Pancreas (tissue), 10 donors: ENCODE measurements at regions not wholly inside any gene's neighbourhood (a gene's known extent, or its start where the extent isn't known, plus 50 kb on each side); places are given as distances from the start of the nearest gene placed in this dataset.

ENCODE experiments used
- ATAC-seq, 4 donors: fragments of 200-7000 bp; cut with Tn5 transposase; one replicate each; pipeline versions ENCODE4 v1.8.0 to v1.9.1; 2020; ENCODE audit warnings: mild to moderate bottlenecking in 4 of 4, moderate library complexity in 4 of 4
- DNase-seq, 6 donors: peaks; one replicate each; pipeline ENCODE4 v3.0.0-alpha.2; 2020
- FAIRE-seq: peaks from 2 replicates; lab custom pipeline; 2012; peaks lifted over from hg19 to GRCh38; lab: Jason Lieb, UNC
- H3K27ac ChIP-seq, 4 donors: fragments of 200-600 bp; sonication (generic); 1 replicate in 3 of 4; 2 replicates in 1 of 4; pipeline versions ENCODE4 v1.5.0 to v1.8.0; 2020
- H3K27me3 ChIP-seq, 4 donors: fragments of 200-600 bp; one replicate each; pipeline ENCODE4 v1.8.0; 2021
- H3K36me3 ChIP-seq, 3 donors: fragments of 200-600 bp; sonication (generic) in 1 of 3; one replicate each; pipeline versions ENCODE4 v1.5.0 to v1.8.0; 2020 to 2021
- H3K4me1 ChIP-seq, 3 donors: fragments of 200-600 bp; one replicate each; pipeline ENCODE4 v1.8.0; 2021
- H3K4me3 ChIP-seq, 4 donors: fragments of 200-600 bp; sonication (generic) in 2 of 4; one replicate each; pipeline versions ENCODE4 v1.5.0 to v1.8.0; 2020 to 2021
- H3K9me3 ChIP-seq, 4 donors: fragments of 200-600 bp; one replicate each; pipeline ENCODE4 v1.8.0; 2021
- WGBS, 2 donors: extraction: QIAGEN DNeasy Blood & Tissue Kit; methylation state at CpG; one replicate each; pipeline ENCODE4 v1.1.7; 2013; 5-methylcytosine and 5-hydroxymethylcytosine counted together
- intact Hi-C, 3 donors: fragments of 100-400 bp; cut with DNase I; formaldehyde crosslinking; loops; one replicate each; pipeline versions ENCODE4 v1.11.1 to v1.14.2; 2022
- TF ChIP-seq, protein P1 (sequence below), 4 donors: fragments of 200-600 bp; sonication (generic) in 3 of 4; IDR thresholded peaks; one replicate each; pipeline versions ENCODE4 v1.5.0 to v1.8.0; 2021; ENCODE audit warnings: antibody characterized with exemption in 4 of 4
- donor health status: healthy with polysubstance abuse.
- donor health status: DM: no; HTN: no; CAD: no; lungs with moderate emphysema.
- donor health status: DM: no; HTN: no; CAD: no.
- donor health status: control.
- donor health status: control.
- donor health status: Bipolar disorder and iron deficiency.
- donor health status: DM: yes; HTN: yes; CAD: no.
- donor health status: DM: no; HTN: no; CAD: no.
- donor health status: DM: no; HTN: no; CAD: no.
- donor health status: DM: yes; HTN: yes; CAD: no.

DNA sequence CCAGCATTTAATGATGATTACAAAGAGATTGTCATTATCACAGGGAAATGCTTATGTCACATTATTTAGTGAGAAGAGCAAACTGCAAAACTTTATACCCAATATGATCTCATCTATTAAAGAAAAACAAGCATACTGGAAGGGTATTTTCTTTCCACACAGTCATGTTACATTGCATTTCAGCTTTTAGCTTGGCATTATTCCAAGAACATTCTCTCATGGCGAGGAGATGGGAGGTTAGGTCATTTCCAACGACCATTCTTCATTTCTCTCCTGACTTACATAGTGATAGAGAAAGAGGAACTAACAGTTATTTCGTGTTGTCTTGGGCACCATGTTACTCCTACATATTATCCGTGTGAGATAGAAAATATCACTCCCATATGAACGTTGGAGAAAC lies 309.4 kb upstream of the XYLT1 start:
- Histone ChIP-seq H3K36me3 (no peaks in the 10 kb centered on the region), H3K4me3 (no peak overlapping the region), H3K9me3 (no peaks in the 10 kb centered on the region), H3K4me1 (no peaks in the 10 kb centered on the region), H3K27ac (no peak overlapping the region), H3K27me3 (peaks cover 0 to 10% (median 0%) of the 10 kb centered on the region in 4 donors)
- 22 to 35% methylated on average over 5 of the region's 5 CpGs for WGBS, 2 donors
- ATAC-seq (no peak), FAIRE-seq (no peak), DNase-seq (no peak)
- intact Hi-C loops: no loop called here
- TF ChIP-seq, protein P1, sequence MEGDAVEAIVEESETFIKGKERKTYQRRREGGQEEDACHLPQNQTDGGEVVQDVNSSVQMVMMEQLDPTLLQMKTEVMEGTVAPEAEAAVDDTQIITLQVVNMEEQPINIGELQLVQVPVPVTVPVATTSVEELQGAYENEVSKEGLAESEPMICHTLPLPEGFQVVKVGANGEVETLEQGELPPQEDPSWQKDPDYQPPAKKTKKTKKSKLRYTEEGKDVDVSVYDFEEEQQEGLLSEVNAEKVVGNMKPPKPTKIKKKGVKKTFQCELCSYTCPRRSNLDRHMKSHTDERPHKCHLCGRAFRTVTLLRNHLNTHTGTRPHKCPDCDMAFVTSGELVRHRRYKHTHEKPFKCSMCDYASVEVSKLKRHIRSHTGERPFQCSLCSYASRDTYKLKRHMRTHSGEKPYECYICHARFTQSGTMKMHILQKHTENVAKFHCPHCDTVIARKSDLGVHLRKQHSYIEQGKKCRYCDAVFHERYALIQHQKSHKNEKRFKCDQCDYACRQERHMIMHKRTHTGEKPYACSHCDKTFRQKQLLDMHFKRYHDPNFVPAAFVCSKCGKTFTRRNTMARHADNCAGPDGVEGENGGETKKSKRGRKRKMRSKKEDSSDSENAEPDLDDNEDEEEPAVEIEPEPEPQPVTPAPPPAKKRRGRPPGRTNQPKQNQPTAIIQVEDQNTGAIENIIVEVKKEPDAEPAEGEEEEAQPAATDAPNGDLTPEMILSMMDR (IDR thresholded peaks at IDR 0.05): no peak

DNA sequence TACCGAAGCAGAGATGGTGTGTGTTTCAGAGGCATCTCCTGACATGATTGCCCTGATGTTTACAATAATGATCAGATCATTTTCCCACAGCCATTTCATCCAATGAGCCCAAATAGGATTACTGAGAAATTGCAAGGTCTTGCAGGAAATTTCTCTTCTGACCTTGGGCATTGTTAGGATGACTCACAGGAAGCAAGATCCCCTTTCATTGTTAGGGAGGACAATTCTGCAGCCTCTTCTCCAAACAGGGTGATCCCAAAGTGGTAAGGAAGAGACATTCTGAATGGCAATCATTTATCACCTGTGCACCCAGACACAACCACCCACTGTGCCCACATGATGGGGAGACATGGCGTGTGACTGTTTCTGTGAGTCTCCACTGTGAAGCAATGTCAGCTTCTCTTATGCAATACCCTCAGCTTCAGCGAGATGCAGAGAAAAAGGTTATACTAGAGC lies 306.7 kb upstream of the XYLT1 start:
- WGBS, 2 donors: 54 to 63% methylated on average over 3 of the region's 3 CpGs
- ATAC-seq: no peak
- Histone ChIP-seq H3K27ac (no peak overlapping the region), H3K4me1 (no peaks in the 10 kb centered on the region), H3K4me3 (no peak overlapping the region), H3K9me3 (no peaks in the 10 kb centered on the region), H3K27me3 (peaks cover 0 to 15% (median 2%) of the 10 kb centered on the region in 4 donors), H3K36me3 (no peaks in the 10 kb centered on the region)
- intact Hi-C loops: no loop called here
- FAIRE-seq: no peak
- no peak for DNase-seq
- TF ChIP-seq, protein P1 (IDR thresholded peaks at IDR 0.05): no peak

DNA sequence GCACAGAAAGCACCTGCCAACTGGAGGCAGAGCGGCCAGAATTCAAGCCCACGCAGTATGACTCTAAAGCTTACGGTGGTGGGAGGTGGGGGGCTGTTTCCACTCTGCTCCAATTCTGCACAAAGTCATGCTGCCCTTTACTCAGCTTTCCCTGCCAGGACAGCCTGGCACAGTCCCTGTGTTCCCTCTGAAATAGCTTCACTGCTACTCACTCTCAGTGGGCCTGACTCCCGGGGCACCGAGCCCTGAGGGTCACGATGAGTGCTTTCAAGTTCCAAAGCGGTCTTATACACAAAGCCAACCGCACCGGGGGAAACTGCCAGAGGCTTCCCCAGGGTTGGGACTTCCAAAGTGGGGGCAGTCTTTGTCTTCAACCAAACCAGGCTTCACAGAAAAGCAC lies 306.1 kb upstream of the XYLT1 start:
- Histone ChIP-seq H3K27me3 (peaks cover 0 to 15% (median 2%) of the 10 kb centered on the region in 4 donors), H3K36me3 (no peaks in the 10 kb centered on the region), H3K9me3 (no peaks in the 10 kb centered on the region), H3K4me1 (no peaks in the 10 kb centered on the region), H3K4me3 (no peak overlapping the region), H3K27ac (no peak overlapping the region)
- FAIRE-seq (no peak), DNase-seq (no peak), ATAC-seq (peak in 1 of 4 donors; percentile 40)
- intact Hi-C loops: no loop called here
- TF ChIP-seq, protein P1 (IDR thresholded peaks at IDR 0.05): no peak
- WGBS, 2 donors: 65 to 67% methylated on average over 9 of the region's 9 CpGs

DNA sequence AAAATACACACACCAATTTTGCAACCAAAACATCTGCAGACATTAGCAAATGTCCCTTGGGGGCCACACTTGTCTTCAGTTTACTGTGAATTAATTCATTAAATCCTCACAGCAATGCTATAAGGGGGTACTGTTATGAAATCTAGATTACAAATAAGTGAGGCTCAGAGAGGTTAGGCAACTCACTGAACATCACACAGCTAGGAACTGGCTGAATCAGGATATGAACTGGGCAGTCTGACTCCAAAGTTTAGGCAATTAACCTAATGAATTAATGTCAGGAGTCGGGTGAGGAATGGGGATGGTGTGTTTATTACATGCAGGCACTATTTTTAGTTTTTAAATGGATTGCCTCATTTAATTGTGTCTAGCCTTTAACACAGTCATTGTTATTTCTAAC lies 305.7 kb upstream of the XYLT1 start:
- H3K27ac ChIP-seq: no peak overlapping the region
- TF ChIP-seq, protein P1 (IDR thresholded peaks at IDR 0.05): no peak
- H3K4me3 ChIP-seq: no peak overlapping the region
- FAIRE-seq (no peak), ATAC-seq (no peak), DNase-seq (no peak)
- H3K36me3 ChIP-seq: no peaks in the 10 kb centered on the region
- H3K9me3 ChIP-seq: no peaks in the 10 kb centered on the region
- intact Hi-C loops: no loop called here
- peaks cover 0 to 15% (median 2%) of the 10 kb centered on the region in 4 donors for H3K27me3 ChIP-seq
- no peaks in the 10 kb centered on the region for H3K4me1 ChIP-seq
- WGBS, 2 donors: 27 to 42% methylated on average over 1 of the region's 1 CpG

DNA sequence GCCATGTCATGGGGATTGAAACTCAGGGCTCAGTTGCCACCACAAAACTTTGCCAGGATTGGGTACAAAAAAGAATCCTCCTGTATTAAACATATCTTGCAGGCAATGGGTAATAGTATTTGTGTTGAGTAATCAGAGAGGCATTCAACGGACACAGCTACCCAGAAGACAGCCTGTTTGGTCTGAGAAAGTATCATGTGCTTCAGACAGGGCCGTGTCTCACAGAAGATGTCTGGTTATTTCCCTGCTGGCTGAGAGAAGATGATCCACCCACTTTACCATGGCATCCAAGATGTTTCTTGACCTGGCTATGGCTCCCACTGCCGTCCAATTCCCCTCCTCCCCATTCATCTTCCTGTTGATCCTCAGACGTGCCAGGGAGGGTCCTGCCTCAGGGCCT lies 304.3 kb upstream of the XYLT1 start:
- H3K27me3 ChIP-seq: peaks cover 0 to 15% (median 2%) of the 10 kb centered on the region in 4 donors
- H3K36me3 ChIP-seq: no peaks in the 10 kb centered on the region
- intact Hi-C loops: no loop called here

More for the DNA sequence above, 304.3 kb upstream of the XYLT1 start:
- Histone ChIP-seq H3K4me1 (no peaks in the 10 kb centered on the region), H3K9me3 (no peaks in the 10 kb centered on the region), H3K4me3 (no peak overlapping the region), H3K27ac (no peak overlapping the region)
- no peak for FAIRE-seq
- TF ChIP-seq, protein P1 (IDR thresholded peaks at IDR 0.05): no peak
- DNase-seq: no peak
- no peak for ATAC-seq
- WGBS, 2 donors: 26 to 35% methylated on average over 4 of the region's 4 CpGs
